Testis (tissue), 2 donors: ENCODE measurements at regions not wholly inside any gene's neighbourhood (a gene's known extent, or its start where the extent isn't known, plus 50 kb on each side); places are given as distances from the start of the nearest gene placed in this dataset.

Source experiments
- DNase-seq: peaks from one replicate; pipeline ENCODE4 v3.0.0-alpha.2; 2019
- H3K27ac ChIP-seq, 2 donors: fragments of 200-600 bp; sonication (generic); one replicate each; pipeline ENCODE4 v1.5.1; 2019
- H3K27me3 ChIP-seq: fragments of 200-600 bp; sonication (generic); one replicate; pipeline ENCODE4 v1.5.1; 2019
- H3K36me3 ChIP-seq: fragments of 200-600 bp; sonication (generic); one replicate; pipeline ENCODE4 v1.5.1; 2017; ENCODE audit warnings: low read depth; ENCODE audit errors: missing control alignments
- H3K4me1 ChIP-seq: fragments of 200-600 bp; sonication (generic); one replicate; pipeline ENCODE4 v1.5.1; 2019
- H3K4me3 ChIP-seq, 2 donors: fragments of 200-600 bp; sonication (generic); one replicate each; pipeline ENCODE4 v1.5.1; 2017 to 2019
- H3K9me3 ChIP-seq: fragments of 200-600 bp; sonication (generic); one replicate; pipeline ENCODE4 v1.5.1; 2017
- POLR2A ChIP-seq: fragments of 450-650 bp; IDR thresholded peaks from one replicate; pipeline ENCODE4 v1.6.1; 2017; ENCODE audit warnings: antibody characterized with exemption, mild to moderate bottlenecking, moderate library complexity
- WGBS, 2 donors: methylation state at CpG; one replicate each; pipeline ENCODE4 v1.1.5; 2018; 5-methylcytosine and 5-hydroxymethylcytosine counted together
- intact Hi-C: fragments of 100-400 bp; cut with DNase I; formaldehyde crosslinking; loops from one replicate; pipeline ENCODE4 v1.15.1; 2023; ENCODE audit warnings: low total_unique reads
- TF ChIP-seq, protein P1 (sequence below), 3 experiments: fragments of 450-650 bp in 2 of 3; fragments of 200-600 bp in 1 of 3; sonication (generic) in 1 of 3; IDR thresholded peaks; one replicate each; pipeline ENCODE4 v1.5.1; 2016 to 2019; ENCODE audit warnings: antibody characterized with exemption in 3 of 3, mild to moderate bottlenecking in 2 of 3, moderate library complexity in 1 of 3

DNA sequence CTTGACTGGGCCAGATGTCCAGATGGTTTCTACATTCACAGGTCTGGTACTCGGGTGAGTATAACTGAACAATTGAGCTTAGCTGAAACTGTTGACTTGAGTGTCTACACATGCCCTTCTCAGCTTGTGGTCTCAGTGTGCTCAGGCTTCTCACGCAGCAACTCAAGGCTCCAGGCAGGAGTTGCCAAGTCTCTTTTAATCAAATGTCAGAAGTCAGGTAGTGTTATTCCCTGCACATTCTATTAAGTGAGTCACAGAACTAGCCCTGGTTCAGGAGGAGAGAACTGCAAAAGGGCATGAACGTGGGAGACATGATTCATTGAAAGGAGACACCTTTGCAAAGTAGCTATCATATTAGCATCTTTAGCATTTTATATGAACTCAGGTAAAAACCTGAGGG is 199.3 kb upstream of the ACTBL2 start:
- H3K4me1 ChIP-seq, result no peaks in the 10 kb centered on the region
- DNase-seq, result no peak
- H3K27ac ChIP-seq, result no peak overlapping the region
- no peak overlapping the region for H3K4me3 ChIP-seq
- TF ChIP-seq, protein P1, sequence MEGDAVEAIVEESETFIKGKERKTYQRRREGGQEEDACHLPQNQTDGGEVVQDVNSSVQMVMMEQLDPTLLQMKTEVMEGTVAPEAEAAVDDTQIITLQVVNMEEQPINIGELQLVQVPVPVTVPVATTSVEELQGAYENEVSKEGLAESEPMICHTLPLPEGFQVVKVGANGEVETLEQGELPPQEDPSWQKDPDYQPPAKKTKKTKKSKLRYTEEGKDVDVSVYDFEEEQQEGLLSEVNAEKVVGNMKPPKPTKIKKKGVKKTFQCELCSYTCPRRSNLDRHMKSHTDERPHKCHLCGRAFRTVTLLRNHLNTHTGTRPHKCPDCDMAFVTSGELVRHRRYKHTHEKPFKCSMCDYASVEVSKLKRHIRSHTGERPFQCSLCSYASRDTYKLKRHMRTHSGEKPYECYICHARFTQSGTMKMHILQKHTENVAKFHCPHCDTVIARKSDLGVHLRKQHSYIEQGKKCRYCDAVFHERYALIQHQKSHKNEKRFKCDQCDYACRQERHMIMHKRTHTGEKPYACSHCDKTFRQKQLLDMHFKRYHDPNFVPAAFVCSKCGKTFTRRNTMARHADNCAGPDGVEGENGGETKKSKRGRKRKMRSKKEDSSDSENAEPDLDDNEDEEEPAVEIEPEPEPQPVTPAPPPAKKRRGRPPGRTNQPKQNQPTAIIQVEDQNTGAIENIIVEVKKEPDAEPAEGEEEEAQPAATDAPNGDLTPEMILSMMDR (IDR thresholded peaks at IDR 0.05), result no peak
- TF ChIP-seq POLR2A, result no peak
- H3K9me3 ChIP-seq, result no peaks in the 10 kb centered on the region
- WGBS, 2 donors, result 91 to 92% methylated on average over 3 of the region's 3 CpGs
- intact Hi-C loops, result no loop called here
- no peaks in the 10 kb centered on the region for H3K36me3 ChIP-seq
- no peaks in the 10 kb centered on the region for H3K27me3 ChIP-seq

DNA sequence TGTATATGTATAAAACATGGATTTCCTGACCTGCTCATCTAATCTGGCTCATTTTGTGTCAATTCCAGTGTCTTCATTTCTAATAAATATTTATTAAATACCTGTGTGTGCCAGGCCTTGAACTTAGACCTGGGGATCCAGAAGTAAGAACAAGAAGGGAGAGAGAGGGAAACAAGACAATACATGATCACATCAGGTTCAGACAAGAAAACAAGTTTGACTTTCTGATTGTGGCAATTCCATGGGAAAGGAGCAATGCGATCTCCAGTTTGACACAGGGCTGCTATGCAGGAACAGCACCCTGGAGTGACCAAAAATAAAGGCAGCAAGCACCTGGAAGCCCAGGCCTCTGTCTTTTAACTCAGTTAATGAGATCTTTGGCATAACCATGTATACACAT is 198.1 kb upstream of the ACTBL2 start:
- Histone ChIP-seq H3K4me3 (no peak overlapping the region), H3K27ac (no peak overlapping the region), H3K27me3 (no peaks in the 10 kb centered on the region), H3K4me1 (no peaks in the 10 kb centered on the region), H3K36me3 (no peaks in the 10 kb centered on the region), H3K9me3 (no peaks in the 10 kb centered on the region)
- no peak for DNase-seq
- WGBS, 2 donors, result 88 to 89% methylated on average over 1 of the region's 1 CpG
- no peak for TF ChIP-seq POLR2A
- TF ChIP-seq, protein P1 (IDR thresholded peaks at IDR 0.05), result no peak
- intact Hi-C loops, result no loop called here

DNA sequence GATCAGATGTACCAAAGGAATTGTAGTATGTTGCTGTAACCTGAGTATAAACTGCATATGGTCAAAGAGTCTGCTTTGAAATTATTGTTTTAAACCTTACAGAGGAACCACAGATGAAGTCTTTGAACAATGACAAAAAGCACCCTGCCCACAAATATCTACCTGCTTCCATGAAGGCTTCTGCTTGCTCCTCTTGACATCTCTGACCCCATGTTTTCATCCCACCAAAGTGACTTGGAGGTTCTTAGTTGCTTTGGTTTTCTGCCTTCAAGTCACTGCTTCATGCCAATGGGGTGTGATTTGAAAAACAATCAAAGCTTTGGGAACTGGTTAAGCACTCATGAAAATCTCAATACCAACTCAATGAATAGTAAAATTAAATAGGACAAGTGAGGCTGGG is 194.6 kb upstream of the ACTBL2 start:
- no peak overlapping the region for H3K27ac ChIP-seq
- H3K27me3 ChIP-seq, result no peaks in the 10 kb centered on the region
- no peaks in the 10 kb centered on the region for H3K4me1 ChIP-seq
- no peaks in the 10 kb centered on the region for H3K9me3 ChIP-seq
- no peaks in the 10 kb centered on the region for H3K36me3 ChIP-seq
- TF ChIP-seq, protein P1 (IDR thresholded peaks at IDR 0.05), result no peak
- no peak for TF ChIP-seq POLR2A
- no peak overlapping the region for H3K4me3 ChIP-seq
- intact Hi-C loops, result no loop called here
- DNase-seq, result no peak

DNA sequence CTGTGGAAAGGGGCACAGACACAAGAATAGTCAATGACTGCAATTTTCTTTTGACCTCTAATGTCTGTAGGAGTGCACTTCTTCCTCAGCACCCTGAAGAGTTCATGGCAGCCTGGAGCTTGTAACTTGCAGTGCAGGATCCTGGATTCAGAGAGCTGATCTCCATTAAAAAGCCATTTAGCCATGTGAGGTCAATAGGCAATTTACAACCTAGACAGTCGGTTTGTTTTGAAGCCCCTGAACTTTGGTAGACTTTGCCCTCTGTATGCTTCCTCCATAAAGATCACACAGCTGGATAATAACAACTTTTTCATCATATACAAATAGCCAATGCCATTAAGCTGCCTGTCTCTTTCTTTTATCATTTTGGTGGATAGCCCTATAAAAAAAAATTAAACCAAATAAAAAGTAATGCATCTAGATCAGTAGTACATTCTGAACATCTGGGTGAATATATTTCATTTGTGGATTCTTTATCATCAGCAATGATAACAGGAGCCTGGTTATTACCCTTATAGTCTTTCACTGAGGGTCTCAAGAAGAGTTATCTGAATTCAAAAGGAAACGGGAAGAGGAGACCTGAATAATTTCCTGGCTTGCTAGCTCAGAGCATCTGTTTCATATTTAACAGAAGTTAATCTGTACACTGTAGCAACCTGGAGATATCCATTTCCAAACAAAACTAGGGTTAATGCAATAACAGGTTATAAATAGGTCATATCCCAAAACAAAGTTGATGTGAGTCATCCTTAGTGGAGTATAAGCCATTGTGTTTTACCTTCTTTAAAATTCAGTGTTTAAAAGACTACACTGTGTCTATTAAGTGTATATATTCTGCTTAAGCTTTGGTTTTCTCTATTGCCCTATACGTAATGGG is 193.8 kb upstream of the ACTBL2 start:
- no peak overlapping the region for H3K27ac ChIP-seq
- H3K9me3 ChIP-seq, result no peaks in the 10 kb centered on the region
- intact Hi-C loops, result no loop called here
- no peaks in the 10 kb centered on the region for H3K27me3 ChIP-seq
- H3K4me1 ChIP-seq, result no peaks in the 10 kb centered on the region
- H3K4me3 ChIP-seq, result no peak overlapping the region
- TF ChIP-seq POLR2A, result no peak
- TF ChIP-seq, protein P1 (IDR thresholded peaks at IDR 0.05), result no peak
- no peak for DNase-seq
- 71 to 82% methylated on average over 3 of the region's 3 CpGs for WGBS, 2 donors
- no peaks in the 10 kb centered on the region for H3K36me3 ChIP-seq

- Histone ChIP-seq H3K9me3 (no peaks in the 10 kb centered on the region), H3K27me3 (no peaks in the 10 kb centered on the region), H3K36me3 (no peaks in the 10 kb centered on the region), H3K27ac (no peak overlapping the region), H3K4me3 (no peak overlapping the region), H3K4me1 (no peaks in the 10 kb centered on the region)
- intact Hi-C loops, result no loop called here
- WGBS, 2 donors, result 93 to 94% methylated on average over 1 of the region's 1 CpG
- no peak for DNase-seq
- no peak for TF ChIP-seq POLR2A
- TF ChIP-seq, protein P1 (IDR thresholded peaks at IDR 0.05), result no peak
Observed at GRCh38 chr5:57675236-57675635, 192.6 kb upstream of the ACTBL2 start.
